HG03565 (cell line): ENCODE measurements at regions not wholly inside any gene's neighbourhood (a gene's known extent, or its start where the extent isn't known, plus 50 kb on each side); places are given as distances from the start of the nearest gene placed in this dataset.
"Not testable (repeated sequence)": the region's sequence is repeated elsewhere in the genome, so short reads cannot be mapped to it uniquely, and the experiment has no call there.

ENCODE experiments used
- ATAC-seq: cut with Tn5 transposase; IDR thresholded peaks from one replicate; pipeline ENCODE4 v1.9.1; 2021; ENCODE audit warnings: mild to moderate bottlenecking, moderate library complexity; ENCODE audit not compliant: unreplicated experiment

- no peak for ATAC-seq
These were observed 86.3 kb upstream of the CNIH3 start for GRCh38 chr1:224529844-224530243.

- no peak for ATAC-seq
These were observed 82.6 kb upstream of the CNIH3 start for GRCh38 chr1:224533517-224533916.

- no peak for ATAC-seq
These were observed 81.4 kb upstream of the CNIH3 start for GRCh38 chr1:224534731-224535130.

GRCh38 chr1:224535641-224536040, 80.5 kb upstream of the CNIH3 start:
- no peak for ATAC-seq

GRCh38 chr1:224539971-224540370, 76.1 kb upstream of the CNIH3 start:
- ATAC-seq, result no peak

- no peak for ATAC-seq
These were observed 75.6 kb upstream of the CNIH3 start for GRCh38 chr1:224540535-224540934.

GRCh38 chr1:224541072-224541790, 74.9 kb upstream of the CNIH3 start:
- ATAC-seq, result no peak

GRCh38 chr1:224541901-224542630, 74.1 kb upstream of the CNIH3 start:
- no peak for ATAC-seq

- ATAC-seq, result no peak
These were observed 73.2 kb upstream of the CNIH3 start for GRCh38 chr1:224542783-224543440.

GRCh38 chr1:224543453-224543852, 72.7 kb upstream of the CNIH3 start:
- no peak for ATAC-seq

- ATAC-seq, result no peak
These were observed 71.6 kb upstream of the CNIH3 start for GRCh38 chr1:224544346-224545110.

GRCh38 chr1:224545571-224545970, 70.5 kb upstream of the CNIH3 start:
- no peak for ATAC-seq

- ATAC-seq, result no peak
These were observed 67.4 kb upstream of the CNIH3 start for GRCh38 chr1:224548676-224549075.

GRCh38 chr1:224551189-224551588, 64.9 kb upstream of the CNIH3 start:
- not testable (repeated sequence) for ATAC-seq

- ATAC-seq, result no peak
These were observed 62.1 kb upstream of the CNIH3 start for GRCh38 chr1:224554056-224554455.

GRCh38 chr1:224554620-224555259, 61.4 kb upstream of the CNIH3 start:
- no peak for ATAC-seq

GRCh38 chr1:224558904-224559303, 57.2 kb upstream of the CNIH3 start:
- no peak for ATAC-seq

GRCh38 chr1:224559981-224560728, 56.0 kb upstream of the CNIH3 start:
- no peak for ATAC-seq

GRCh38 chr1:224562881-224563280, 53.2 kb upstream of the CNIH3 start:
- ATAC-seq, result not testable (repeated sequence)

- ATAC-seq, result no peak
These were observed 52.5 kb upstream of the CNIH3 start for GRCh38 chr1:224563666-224564065.
